NCI-H345 treated with DMSO at 0.1 percent for 48 hours (cell line): ENCODE measurements at regions not wholly inside any gene's neighbourhood (a gene's known extent, or its start where the extent isn't known, plus 50 kb on each side); places are given as distances from the start of the nearest gene placed in this dataset.
"Not testable (repeated sequence)": the region's sequence is repeated elsewhere in the genome, so short reads cannot be mapped to it uniquely, and the experiment has no call there.

Source experiments
- DNase-seq: peaks from one replicate; lab custom pipeline; 2025; ENCODE audit not compliant: unreplicated experiment; lab: John Stamatoyannopoulos, UW

GRCh38 chr19:34871911-34872310, 54.8 kb upstream of the ZNF30 start:
- DNase-seq = not testable (repeated sequence)

GRCh38 chr19:34867631-34868030, 59.1 kb upstream of the ZNF30 start:
- DNase-seq = no peak

- not testable (repeated sequence) for DNase-seq
Measured at GRCh38 chr19:34865225-34865624, 61.5 kb upstream of the ZNF30 start.

- peak; percentile 9 for DNase-seq
Measured at GRCh38 chr19:34859823-34860736, 66.6 kb upstream of the ZNF30 start.

- DNase-seq = not testable (repeated sequence)
Measured at GRCh38 chr19:34859325-34859724, 67.4 kb upstream of the ZNF30 start.

GRCh38 chr19:34856052-34856451, 70.7 kb upstream of the ZNF30 start:
- DNase-seq = no peak

- DNase-seq = no peak
Measured at GRCh38 chr19:34853369-34853768, 73.3 kb upstream of the ZNF30 start.

GRCh38 chr19:34852669-34853068, 74.0 kb upstream of the ZNF30 start:
- no peak for DNase-seq

- DNase-seq = no peak
Measured at GRCh38 chr19:34851277-34851804, 75.4 kb upstream of the ZNF30 start.

GRCh38 chr19:34847393-34847792, 74.4 kb upstream of the ZNF599 start:
- DNase-seq = no peak

- no peak for DNase-seq
Measured at GRCh38 chr19:34844277-34844676, 71.3 kb upstream of the ZNF599 start.

- DNase-seq = no peak
Measured at GRCh38 chr19:34841780-34842179, 68.8 kb upstream of the ZNF599 start.

- no peak for DNase-seq
Measured at GRCh38 chr19:34838753-34839431, 65.9 kb upstream of the ZNF599 start.

GRCh38 chr19:34838248-34838647, 65.2 kb upstream of the ZNF599 start:
- no peak for DNase-seq

GRCh38 chr19:34837262-34837661, 64.2 kb upstream of the ZNF599 start:
- DNase-seq = no peak

- no peak for DNase-seq
Measured at GRCh38 chr19:34835631-34836351, 62.8 kb upstream of the ZNF599 start.

GRCh38 chr19:34834472-34835061, 61.6 kb upstream of the ZNF599 start:
- DNase-seq = no peak

- no peak for DNase-seq
Measured at GRCh38 chr19:34832581-34833112, 59.6 kb upstream of the ZNF599 start.

- DNase-seq = no peak
Measured at GRCh38 chr19:34831714-34832113, 58.7 kb upstream of the ZNF599 start.

- DNase-seq = no peak
Measured at GRCh38 chr19:34828156-34828555, 55.1 kb upstream of the ZNF599 start.

GRCh38 chr19:34825212-34825611, 52.2 kb upstream of the ZNF599 start:
- DNase-seq = no peak
